ENCODE measurements at regions not wholly inside any gene's neighbourhood (a gene's known extent, or its start where the extent isn't known, plus 50 kb on each side); places are given as distances from the start of the nearest gene placed in this dataset.
"Not testable (repeated sequence)": the region's sequence is repeated elsewhere in the genome, so short reads cannot be mapped to it uniquely, and the experiment has no call there.

- no peaks in the 10 kb centered on the region for H3K27me3 ChIP-seq (ENCODE audit: insufficient read depth, low read depth, severe bottlenecking)
- no peak for DNase-seq
- H3K36me3 ChIP-seq, result no peaks in the 10 kb centered on the region; the same call in 1 of the 2 replicates
- H3K27ac ChIP-seq, result no peak overlapping the region
- H3K9me3 ChIP-seq (ENCODE audit: severe bottlenecking), result no peaks in the 10 kb centered on the region
- no peak overlapping the region for H3K4me3 ChIP-seq (ENCODE audit: low read depth, low read length)
- TF ChIP-seq CTCF (IDR thresholded peaks at IDR 0.05; ENCODE audit: low read depth, low read length), result no peak
Observed at GRCh38 chr6:144462058-144462457, 176.9 kb downstream of the UTRN start.

GRCh38 chr6:144466716-144467115, 181.6 kb downstream of the UTRN start:
- H3K27ac ChIP-seq, result no peak overlapping the region
- H3K4me3 ChIP-seq (ENCODE audit: low read depth, low read length), result no peak overlapping the region
- DNase-seq, result no peak
- H3K27me3 ChIP-seq (ENCODE audit: insufficient read depth, low read depth, severe bottlenecking), result no peaks in the 10 kb centered on the region
- H3K36me3 ChIP-seq, result no peaks in the 10 kb centered on the region; the same call in 1 of the 2 replicates
- H3K9me3 ChIP-seq (ENCODE audit: severe bottlenecking), result no peaks in the 10 kb centered on the region
- TF ChIP-seq CTCF (IDR thresholded peaks at IDR 0.05; ENCODE audit: low read depth, low read length), result no peak

- Histone ChIP-seq H3K9me3 (ENCODE audit: severe bottlenecking) (no peaks in the 10 kb centered on the region), H3K4me3 (ENCODE audit: low read depth, low read length) (no peak overlapping the region), H3K36me3 (no peaks in the 10 kb centered on the region; the same call in 1 of the 2 replicates), H3K27me3 (ENCODE audit: insufficient read depth, low read depth, severe bottlenecking) (no peaks in the 10 kb centered on the region), H3K27ac (no peak overlapping the region)
- no peak for TF ChIP-seq CTCF (IDR thresholded peaks at IDR 0.05; ENCODE audit: low read depth, low read length)
- peak; percentile 33 for DNase-seq
Observed at GRCh38 chr6:144467172-144467762, 182.1 kb downstream of the UTRN start.

- H3K27ac ChIP-seq, result no peak overlapping the region
- no peak overlapping the region for H3K4me3 ChIP-seq (ENCODE audit: low read depth, low read length)
- no peaks in the 10 kb centered on the region; the same call in 1 of the 2 replicates for H3K36me3 ChIP-seq
- no peak for TF ChIP-seq CTCF (IDR thresholded peaks at IDR 0.05; ENCODE audit: low read depth, low read length)
- no peaks in the 10 kb centered on the region for H3K9me3 ChIP-seq (ENCODE audit: severe bottlenecking)
- DNase-seq, result no peak
- H3K27me3 ChIP-seq (ENCODE audit: insufficient read depth, low read depth, severe bottlenecking), result no peaks in the 10 kb centered on the region
Observed at GRCh38 chr6:144467921-144468320, 182.8 kb downstream of the UTRN start.

- no peaks in the 10 kb centered on the region for H3K9me3 ChIP-seq (ENCODE audit: severe bottlenecking)
- TF ChIP-seq CTCF (IDR thresholded peaks at IDR 0.05; ENCODE audit: low read depth, low read length), result no peak
- no peak overlapping the region for H3K27ac ChIP-seq
- no peak for DNase-seq
- no peaks in the 10 kb centered on the region; the same call in 1 of the 2 replicates for H3K36me3 ChIP-seq
- no peaks in the 10 kb centered on the region for H3K27me3 ChIP-seq (ENCODE audit: insufficient read depth, low read depth, severe bottlenecking)
- no peak overlapping the region for H3K4me3 ChIP-seq (ENCODE audit: low read depth, low read length)
Observed at GRCh38 chr6:144468709-144469108, 183.6 kb downstream of the UTRN start.

- H3K27me3 ChIP-seq (ENCODE audit: insufficient read depth, low read depth, severe bottlenecking), result no peaks in the 10 kb centered on the region
- DNase-seq, result no peak
- no peaks in the 10 kb centered on the region for H3K9me3 ChIP-seq (ENCODE audit: severe bottlenecking)
- no peaks in the 10 kb centered on the region; the same call in 1 of the 2 replicates for H3K36me3 ChIP-seq
- H3K27ac ChIP-seq, result no peak overlapping the region
- H3K4me3 ChIP-seq (ENCODE audit: low read depth, low read length), result no peak overlapping the region
- no peak for TF ChIP-seq CTCF (IDR thresholded peaks at IDR 0.05; ENCODE audit: low read depth, low read length)
Observed at GRCh38 chr6:144469144-144469575, 184.0 kb downstream of the UTRN start.

GRCh38 chr6:144470201-144470600, 185.1 kb downstream of the UTRN start:
- H3K27ac ChIP-seq; DNase-seq; H3K9me3 ChIP-seq (ENCODE audit: severe bottlenecking); H3K36me3 ChIP-seq; H3K27me3 ChIP-seq (ENCODE audit: insufficient read depth, low read depth, severe bottlenecking); H3K4me3 ChIP-seq (ENCODE audit: low read depth, low read length): not testable (repeated sequence)

Measured in WERI-Rb-1 (cell line).